IMR-90 (cell line): ENCODE measurements at regions not wholly inside any gene's neighbourhood (a gene's known extent, or its start where the extent isn't known, plus 50 kb on each side); places are given as distances from the start of the nearest gene placed in this dataset.

ENCODE experiments used
- ATAC-seq: fragments of 200-7000 bp; cut with Tn5 transposase; 2 replicates; pipeline ENCODE4 v1.9.1; 2020; ENCODE audit warnings: low read depth, mild to moderate bottlenecking, moderate library complexity
- BruUV-seq: library from RNA; stranded (reverse); fragments of 400-500 nt; replicated peaks from 2 replicates; lab custom pipeline; 2021; lab: Mats Ljungman, UMichigan
- CTCF ChIA-PET: fragments of 300-600 bp; formaldehyde crosslinking; extraction: SDS; loops from one replicate; lab custom pipeline; 2021; ENCODE audit warnings: antibody characterized with exemption; lab: Yijun Ruan, JAX
- POLR2A ChIA-PET: fragments of 300-600 bp; sonication (Branson Sonifier 250); formaldehyde crosslinking; loops from one replicate; lab custom pipeline; 2022; ENCODE audit warnings: antibody characterized with exemption; ENCODE audit not compliant: unreplicated experiment; lab: Charles Lee
- DNase-seq: peaks from one replicate; pipeline ENCODE4 v3.0.0; 2013
- H2AFZ ChIP-seq: replicated peaks from 2 replicates; pipeline ENCODE3; 2013; ENCODE audit warnings: low read length, mild to moderate bottlenecking; ENCODE audit not compliant: poor library complexity
- H2AK5ac ChIP-seq: 2 replicates; pipeline ENCODE4 v1.6.1; 2013; ENCODE audit warnings: low read depth, low read length, inconsistent platforms
- H2AK9ac ChIP-seq: replicated peaks from 2 replicates; pipeline ENCODE3; 2013; ENCODE audit warnings: mild to moderate bottlenecking, low read depth, low read length, moderate library complexity; ENCODE audit not compliant: poor library complexity
- H2BK120ac ChIP-seq: 2 replicates; pipeline ENCODE4 v1.6.1; 2013; ENCODE audit warnings: low read depth, low read length, inconsistent platforms
- H2BK15ac ChIP-seq: 3 replicates; pipeline ENCODE4 v1.6.1; 2013; ENCODE audit warnings: low read depth, low read length, inconsistent platforms
- H2BK20ac ChIP-seq: 2 replicates; pipeline ENCODE4 v1.6.1; 2013; ENCODE audit warnings: low read depth, mild to moderate bottlenecking, inconsistent platforms, low read length, moderate library complexity
- H2BK5ac ChIP-seq: 2 replicates; pipeline ENCODE4 v1.6.1; 2013; ENCODE audit warnings: mild to moderate bottlenecking, low read depth, low read length, inconsistent platforms; ENCODE audit not compliant: poor library complexity, severe bottlenecking
- H3K14ac ChIP-seq: replicated peaks from 2 replicates; pipeline ENCODE4 v1.6.1; 2013; ENCODE audit warnings: low read depth, low read length, inconsistent platforms
- H3K18ac ChIP-seq: 2 replicates; pipeline ENCODE4 v1.6.1; 2013; ENCODE audit warnings: low read depth, low read length, control low read depth
- H3K23ac ChIP-seq: 2 replicates; pipeline ENCODE4 v1.6.1; 2013; ENCODE audit warnings: low read depth, low read length, inconsistent platforms
- H3K27ac ChIP-seq: 2 replicates; pipeline ENCODE4 v1.5.1; 2013; ENCODE audit warnings: mild to moderate bottlenecking, control low read depth, low read length; ENCODE audit not compliant: insufficient read depth
- H3K27me3 ChIP-seq: 2 replicates; pipeline ENCODE4 v1.6.1; 2013; ENCODE audit warnings: low read length; ENCODE audit not compliant: control insufficient read depth, insufficient read depth
- H3K36me3 ChIP-seq: 2 replicates; pipeline ENCODE4 v1.6.1; 2013; ENCODE audit warnings: low read length, mixed read lengths; ENCODE audit not compliant: control insufficient read depth, insufficient read depth
- H3K4ac ChIP-seq: 2 replicates; pipeline ENCODE4 v1.6.1; 2013; ENCODE audit warnings: low read depth, low read length, inconsistent platforms
- H3K4me1 ChIP-seq: 2 replicates; pipeline ENCODE4 v1.6.1; 2013; ENCODE audit warnings: low read length, mixed read lengths; ENCODE audit not compliant: control insufficient read depth, insufficient read depth
- H3K4me2 ChIP-seq: 2 replicates; pipeline ENCODE4 v1.6.1; 2013; ENCODE audit warnings: low read depth, mild to moderate bottlenecking, control low read depth, low read length, moderate library complexity
- H3K4me3 ChIP-seq: 2 replicates; pipeline ENCODE4 v1.5.1; 2013; ENCODE audit warnings: low read depth, mild to moderate bottlenecking, control low read depth, low read length, moderate library complexity; ENCODE audit not compliant: insufficient read depth
- H3K56ac ChIP-seq: 2 replicates; pipeline ENCODE4 v1.6.1; 2013; ENCODE audit warnings: low read length, inconsistent platforms; ENCODE audit not compliant: insufficient read depth; ENCODE audit errors: extremely low read depth
- H3K79me1 ChIP-seq, 2 experiments: 2 replicates each; pipeline ENCODE4 v1.6.1; 2013; ENCODE audit warnings: low read length in 2 of 2, inconsistent platforms in 1 of 2, low read depth in 1 of 2
- H3K9ac ChIP-seq: 2 replicates; pipeline ENCODE4 v1.6.1; 2013; ENCODE audit warnings: low read depth, low read length, control low read depth
- H3K9me1 ChIP-seq: 2 replicates; pipeline ENCODE4 v1.6.1; 2013; ENCODE audit warnings: low read length, inconsistent platforms; ENCODE audit not compliant: insufficient read depth
- H3K9me3 ChIP-seq: 2 replicates; pipeline ENCODE4 v1.6.1; 2013; ENCODE audit warnings: low read length; ENCODE audit not compliant: control insufficient read depth, insufficient read depth
- H4K20me1 ChIP-seq: 2 replicates; pipeline ENCODE4 v1.6.1; 2013; ENCODE audit warnings: low read length, inconsistent platforms; ENCODE audit not compliant: insufficient read depth
- H4K5ac ChIP-seq: 2 replicates; pipeline ENCODE4 v1.6.1; 2013; ENCODE audit warnings: mild to moderate bottlenecking, low read depth, low read length, control low read depth
- H4K8ac ChIP-seq, 2 experiments: 2 replicates each; pipeline ENCODE4 v1.6.1; 2013; ENCODE audit warnings: low read depth in 2 of 2, low read length in 2 of 2, control low read depth in 1 of 2, inconsistent platforms in 1 of 2
- H4K91ac ChIP-seq: 2 replicates; pipeline ENCODE4 v1.6.1; 2013; ENCODE audit warnings: low read depth, low read length, inconsistent platforms; ENCODE audit not compliant: insufficient read depth
- CEBPB ChIP-seq: IDR thresholded peaks from 2 replicates; pipeline ENCODE4 v1.6.1; 2012; ENCODE audit warnings: low read depth, low read length, improper control_type of control experiment
- RFX5 ChIP-seq: IDR thresholded peaks from 2 replicates; pipeline ENCODE4 v1.8.0; 2012; ENCODE audit warnings: low read depth, mild to moderate bottlenecking, low read length, moderate library complexity
- WGBS, 2 experiments: methylation state at CpG; one replicate each; pipeline versions ENCODE4 v1.1.5 to v1.1.7; 2013; ENCODE audit warnings: missing lambda C conversion rate in 2 of 2; ENCODE audit not compliant: insufficient read length in 1 of 2; ENCODE audit errors: extremely low coverage in 2 of 2; 5-methylcytosine and 5-hydroxymethylcytosine counted together
- dilution Hi-C: fragments of 300-500 bp; cut with HindIII; formaldehyde crosslinking; loops from one replicate; pipeline ENCODE4 v1.14.3; 2018; ENCODE audit warnings: low sequenced_read_pairs; ENCODE audit not compliant: unreplicated experiment
- in situ Hi-C: fragments of 300-500 bp; cut with MboI; formaldehyde crosslinking; loops from 3 replicates; pipeline ENCODE4 v1.14.3; 2019; ENCODE audit warnings: low sequenced_read_pairs, inconsistent platforms, mixed read lengths
- intact Hi-C: fragments of 100-400 bp; cut with micrococcal nuclease; formaldehyde crosslinking; loops from 2 replicates; pipeline ENCODE4 v1.10.0; 2022

GRCh38 chr14:106850913-106851825 is 1324.8 kb downstream of the TMEM121 start:
- peaks cover 22% of the 10 kb centered on the region for H3K9me3 ChIP-seq
- no peak overlapping the region for H4K8ac ChIP-seq
- intact Hi-C loops = no loop called here
- CTCF ChIA-PET = no interaction called here
- TF ChIP-seq CEBPB = no peak
- TF ChIP-seq RFX5 = no peak
- H4K20me1 ChIP-seq = no peaks in the 10 kb centered on the region
- in situ Hi-C loops = no loop called here
- H3K56ac ChIP-seq = no peak overlapping the region
- no peaks in the 10 kb centered on the region for H3K36me3 ChIP-seq
- no peak overlapping the region for H2AFZ ChIP-seq
- POLR2A ChIA-PET = no interaction called here
- no TSS peak for BruUV-seq
- no peak overlapping the region for H2AK5ac ChIP-seq
- no peak overlapping the region for H3K23ac ChIP-seq
- H3K9ac ChIP-seq = no peak overlapping the region
- no peak overlapping the region for H4K91ac ChIP-seq
- no peak overlapping the region for H4K5ac ChIP-seq
- no peak overlapping the region for H3K14ac ChIP-seq
- no peak overlapping the region for H3K4me2 ChIP-seq
- no peak overlapping the region for H2BK120ac ChIP-seq
- H3K27me3 ChIP-seq = no peaks in the 10 kb centered on the region
- no peak for DNase-seq
- no peak overlapping the region for H3K4me3 ChIP-seq
- ATAC-seq = no peak
- dilution Hi-C loops = no loop called here
- H2BK5ac ChIP-seq = no peak overlapping the region
- H2AK9ac ChIP-seq = no peak overlapping the region
- no peak overlapping the region for H2BK20ac ChIP-seq
- no peak overlapping the region for H3K27ac ChIP-seq
- WGBS, 2 experiments = no CpG with 5 or more reads among the region's 20 CpGs
- no peaks in the 10 kb centered on the region for H3K9me1 ChIP-seq
- no peak overlapping the region for H2BK15ac ChIP-seq
- no peak overlapping the region for H3K4ac ChIP-seq
- H3K18ac ChIP-seq = no peak overlapping the region
- no peaks in the 10 kb centered on the region for H3K4me1 ChIP-seq
- no peaks in the 10 kb centered on the region for H3K79me1 ChIP-seq
